ENCODE measurements at regions not wholly inside any gene's neighbourhood (a gene's known extent, or its start where the extent isn't known, plus 50 kb on each side); places are given as distances from the start of the nearest gene placed in this dataset.

DNA sequence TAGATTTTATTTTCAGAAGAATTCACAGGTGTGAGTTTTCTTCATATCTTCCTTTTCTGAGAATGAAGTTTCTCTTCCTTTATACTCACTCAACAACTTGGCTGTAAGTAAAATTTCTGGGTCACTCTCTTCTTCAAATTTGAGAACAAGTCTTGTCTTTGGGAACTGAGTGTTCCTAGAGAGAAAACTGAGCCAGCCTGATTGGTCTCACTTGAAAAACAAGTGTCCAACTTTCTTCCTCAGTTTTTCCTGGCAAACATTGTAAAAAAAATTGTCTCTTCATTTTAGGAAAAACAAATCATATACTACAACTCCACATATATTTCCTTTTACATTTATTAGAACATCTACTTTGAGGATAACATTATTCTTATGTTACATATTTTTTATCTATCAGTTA is 156.1 kb upstream of the GHR start:
- TF ChIP-seq EZH2 (IDR thresholded peaks at IDR 0.05; ENCODE audit: borderline replicate concordance, low read depth, low read length, severe bottlenecking) (no peak), POLR2A (IDR thresholded peaks at IDR 0.05; ENCODE audit: low read depth, low read length) (no peak), POLR2AphosphoS5 (IDR thresholded peaks at IDR 0.05; ENCODE audit: insufficient read depth, low read depth, low read length) (no peak), MYC (IDR thresholded peaks at IDR 0.05; ENCODE audit: low read depth, low read length) (no peak), JUN (IDR thresholded peaks at IDR 0.05; ENCODE audit: borderline replicate concordance, insufficient read depth, insufficient read length, low read depth) (no peak), FOS (IDR thresholded peaks at IDR 0.05; ENCODE audit: borderline replicate concordance, insufficient read depth, low read length) (no peak), GATA2 (IDR thresholded peaks at IDR 0.05; ENCODE audit: insufficient read depth, insufficient read length, low read depth, low read length) (no peak)
- TF ChIP-seq, protein P1, sequence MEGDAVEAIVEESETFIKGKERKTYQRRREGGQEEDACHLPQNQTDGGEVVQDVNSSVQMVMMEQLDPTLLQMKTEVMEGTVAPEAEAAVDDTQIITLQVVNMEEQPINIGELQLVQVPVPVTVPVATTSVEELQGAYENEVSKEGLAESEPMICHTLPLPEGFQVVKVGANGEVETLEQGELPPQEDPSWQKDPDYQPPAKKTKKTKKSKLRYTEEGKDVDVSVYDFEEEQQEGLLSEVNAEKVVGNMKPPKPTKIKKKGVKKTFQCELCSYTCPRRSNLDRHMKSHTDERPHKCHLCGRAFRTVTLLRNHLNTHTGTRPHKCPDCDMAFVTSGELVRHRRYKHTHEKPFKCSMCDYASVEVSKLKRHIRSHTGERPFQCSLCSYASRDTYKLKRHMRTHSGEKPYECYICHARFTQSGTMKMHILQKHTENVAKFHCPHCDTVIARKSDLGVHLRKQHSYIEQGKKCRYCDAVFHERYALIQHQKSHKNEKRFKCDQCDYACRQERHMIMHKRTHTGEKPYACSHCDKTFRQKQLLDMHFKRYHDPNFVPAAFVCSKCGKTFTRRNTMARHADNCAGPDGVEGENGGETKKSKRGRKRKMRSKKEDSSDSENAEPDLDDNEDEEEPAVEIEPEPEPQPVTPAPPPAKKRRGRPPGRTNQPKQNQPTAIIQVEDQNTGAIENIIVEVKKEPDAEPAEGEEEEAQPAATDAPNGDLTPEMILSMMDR (IDR thresholded peaks at IDR 0.05; ENCODE audit: extremely low read depth in 1 of 2, insufficient read depth in 1 of 2, low read depth in 1 of 2, low read length in 2 of 2): no peak
- TF ChIP-seq, protein P2, sequence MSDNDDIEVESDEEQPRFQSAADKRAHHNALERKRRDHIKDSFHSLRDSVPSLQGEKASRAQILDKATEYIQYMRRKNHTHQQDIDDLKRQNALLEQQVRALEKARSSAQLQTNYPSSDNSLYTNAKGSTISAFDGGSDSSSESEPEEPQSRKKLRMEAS (IDR thresholded peaks at IDR 0.05; ENCODE audit: insufficient read depth, insufficient read length): no peak

Data from endothelial cell of umbilical vein (primary cell).